ENCODE measurements at regions not wholly inside any gene's neighbourhood (a gene's known extent, or its start where the extent isn't known, plus 50 kb on each side); places are given as distances from the start of the nearest gene placed in this dataset.

DNA sequence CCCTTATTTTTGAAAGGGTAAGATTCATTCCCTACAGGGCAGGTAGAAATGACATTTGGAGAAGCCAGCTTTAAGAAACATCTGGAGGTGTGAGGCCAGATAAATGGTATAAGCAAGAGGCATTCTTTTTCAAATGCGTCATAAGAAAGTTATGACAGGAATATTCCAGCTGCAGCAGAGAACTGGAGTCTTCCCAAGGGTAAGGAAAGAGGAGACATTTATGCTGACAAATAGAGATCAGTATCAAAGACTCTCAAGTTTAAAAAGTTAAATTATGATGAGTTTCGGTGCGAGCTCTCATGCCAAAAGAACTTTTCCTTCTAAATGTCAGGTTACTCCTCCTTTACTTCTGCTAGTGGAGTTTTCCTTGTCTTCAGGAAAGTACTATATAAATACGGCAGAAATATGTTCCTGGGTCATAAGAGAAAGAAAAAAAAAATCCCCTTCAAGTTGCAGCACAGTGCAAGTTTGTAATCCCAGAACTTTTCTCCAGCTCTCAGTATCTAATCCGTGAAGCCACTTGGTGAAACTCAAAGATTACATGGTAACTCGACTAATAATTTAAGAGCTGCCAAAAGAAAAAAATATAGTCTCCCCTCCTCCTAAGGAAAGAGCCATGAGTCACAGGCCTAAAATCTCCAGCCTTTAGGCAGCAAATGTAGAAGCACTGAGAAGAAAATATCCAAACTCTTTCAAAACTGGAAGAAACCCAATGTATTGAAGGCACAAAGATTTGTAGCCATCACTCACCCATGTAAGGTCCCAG is 428.1 kb downstream of the MEIS1 start:
- H3K4me1 Mint-ChIP-seq, result no peaks in the 10 kb centered on the region
- H3K4me3 ChIP-seq (ENCODE audit: low read length), result no peak overlapping the region
- H3K9ac ChIP-seq (ENCODE audit: extremely low read depth, low read length, poor library complexity, severe bottlenecking), result no peak overlapping the region
- TF ChIP-seq, protein P1, sequence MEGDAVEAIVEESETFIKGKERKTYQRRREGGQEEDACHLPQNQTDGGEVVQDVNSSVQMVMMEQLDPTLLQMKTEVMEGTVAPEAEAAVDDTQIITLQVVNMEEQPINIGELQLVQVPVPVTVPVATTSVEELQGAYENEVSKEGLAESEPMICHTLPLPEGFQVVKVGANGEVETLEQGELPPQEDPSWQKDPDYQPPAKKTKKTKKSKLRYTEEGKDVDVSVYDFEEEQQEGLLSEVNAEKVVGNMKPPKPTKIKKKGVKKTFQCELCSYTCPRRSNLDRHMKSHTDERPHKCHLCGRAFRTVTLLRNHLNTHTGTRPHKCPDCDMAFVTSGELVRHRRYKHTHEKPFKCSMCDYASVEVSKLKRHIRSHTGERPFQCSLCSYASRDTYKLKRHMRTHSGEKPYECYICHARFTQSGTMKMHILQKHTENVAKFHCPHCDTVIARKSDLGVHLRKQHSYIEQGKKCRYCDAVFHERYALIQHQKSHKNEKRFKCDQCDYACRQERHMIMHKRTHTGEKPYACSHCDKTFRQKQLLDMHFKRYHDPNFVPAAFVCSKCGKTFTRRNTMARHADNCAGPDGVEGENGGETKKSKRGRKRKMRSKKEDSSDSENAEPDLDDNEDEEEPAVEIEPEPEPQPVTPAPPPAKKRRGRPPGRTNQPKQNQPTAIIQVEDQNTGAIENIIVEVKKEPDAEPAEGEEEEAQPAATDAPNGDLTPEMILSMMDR (conservative IDR thresholded peaks at IDR 0.05), result no peak
- no peak for DNase-seq
- no peaks in the 10 kb centered on the region for H3K27me3 ChIP-seq (ENCODE audit: control insufficient read depth, insufficient read depth, low read length, poor library complexity, severe bottlenecking)
- H3K27ac ChIP-seq (ENCODE audit: low read depth, low read length), result no peak overlapping the region
- H3K4me3 Mint-ChIP-seq, result no peak overlapping the region
- H3K4me1 ChIP-seq (ENCODE audit: control insufficient read depth, insufficient read depth, low read length), result no peaks in the 10 kb centered on the region
- no peaks in the 10 kb centered on the region for H3K9me3 ChIP-seq (ENCODE audit: control insufficient read depth, low read length)
- H3K36me3 Mint-ChIP-seq (ENCODE audit: low read depth), result no peaks in the 10 kb centered on the region
- peaks cover 13% of the 10 kb centered on the region for H3K27me3 Mint-ChIP-seq (ENCODE audit: insufficient read depth)
- H3K9me3 Mint-ChIP-seq, result no peaks in the 10 kb centered on the region
- no peak overlapping the region for H3K27ac Mint-ChIP-seq
- no peaks in the 10 kb centered on the region for H3K36me3 ChIP-seq (ENCODE audit: control insufficient read depth, insufficient read depth, low read length)
- WGBS, 2 experiments (ENCODE audit: insufficient coverage in 1 of 2, insufficient read length in 1 of 2), result 84 to 97% methylated on average over 3 to 6 of the region's 6 CpGs

DNA sequence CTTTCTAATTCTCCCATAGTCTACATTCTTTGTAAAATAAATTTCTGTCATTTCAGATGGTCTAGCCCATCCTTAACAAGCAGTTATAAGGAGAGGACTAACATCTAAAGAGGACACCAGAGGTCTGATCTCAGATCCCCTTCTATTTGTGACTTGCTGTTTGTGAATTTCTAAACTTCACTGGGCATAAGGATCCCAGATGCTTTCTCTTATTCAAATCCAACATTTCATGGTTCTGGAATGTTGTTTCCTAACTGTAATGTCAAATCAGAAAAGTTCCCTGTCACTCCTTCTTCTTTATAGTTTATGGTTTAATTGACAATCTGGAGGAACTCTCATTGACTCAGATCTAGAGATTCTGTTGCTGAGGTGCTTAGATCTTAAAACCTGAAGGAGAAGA is 430.2 kb downstream of the MEIS1 start:
- Histone ChIP-seq H3K9me3 (ENCODE audit: control insufficient read depth, low read length) (no peaks in the 10 kb centered on the region), H3K4me1 (ENCODE audit: control insufficient read depth, insufficient read depth, low read length) (no peaks in the 10 kb centered on the region), H3K4me3 (ENCODE audit: low read length) (no peak overlapping the region), H3K27ac (ENCODE audit: low read depth, low read length) (no peak overlapping the region), H3K9ac (ENCODE audit: extremely low read depth, low read length, poor library complexity, severe bottlenecking) (no peak overlapping the region), H3K36me3 (ENCODE audit: control insufficient read depth, insufficient read depth, low read length) (no peaks in the 10 kb centered on the region), H3K27me3 (ENCODE audit: control insufficient read depth, insufficient read depth, low read length, poor library complexity, severe bottlenecking) (no peaks in the 10 kb centered on the region)
- TF ChIP-seq, protein P1 (conservative IDR thresholded peaks at IDR 0.05), result no peak
- H3K36me3 Mint-ChIP-seq (ENCODE audit: low read depth), result no peaks in the 10 kb centered on the region
- no peak overlapping the region for H3K27ac Mint-ChIP-seq
- no peak for DNase-seq
- H3K4me3 Mint-ChIP-seq, result no peak overlapping the region
- H3K4me1 Mint-ChIP-seq, result no peaks in the 10 kb centered on the region
- H3K9me3 Mint-ChIP-seq, result no peaks in the 10 kb centered on the region
- peaks cover 14% of the 10 kb centered on the region for H3K27me3 Mint-ChIP-seq (ENCODE audit: insufficient read depth)

- H3K4me3 ChIP-seq (ENCODE audit: low read length), result no peak overlapping the region
- Mint-ChIP-seq H3K36me3 (ENCODE audit: low read depth) (no peaks in the 10 kb centered on the region), H3K9me3 (no peaks in the 10 kb centered on the region), H3K27me3 (ENCODE audit: insufficient read depth) (peaks cover 18% of the 10 kb centered on the region), H3K4me3 (no peak overlapping the region), H3K27ac (no peak overlapping the region), H3K4me1 (no peaks in the 10 kb centered on the region)
- H3K9me3 ChIP-seq (ENCODE audit: control insufficient read depth, low read length), result no peaks in the 10 kb centered on the region
- no peaks in the 10 kb centered on the region for H3K36me3 ChIP-seq (ENCODE audit: control insufficient read depth, insufficient read depth, low read length)
- H3K27me3 ChIP-seq (ENCODE audit: control insufficient read depth, insufficient read depth, low read length, poor library complexity, severe bottlenecking), result no peaks in the 10 kb centered on the region
- WGBS, 2 experiments (ENCODE audit: insufficient coverage in 1 of 2, insufficient read length in 1 of 2), result 83 to 90% methylated on average over 2 to 3 of the region's 3 CpGs
- H3K4me1 ChIP-seq (ENCODE audit: control insufficient read depth, insufficient read depth, low read length), result no peaks in the 10 kb centered on the region
- no peak overlapping the region for H3K9ac ChIP-seq (ENCODE audit: extremely low read depth, low read length, poor library complexity, severe bottlenecking)
- no peak for DNase-seq
- TF ChIP-seq, protein P1 (conservative IDR thresholded peaks at IDR 0.05), result no peak
- peak overlapping the region; percentile 15 for H3K27ac ChIP-seq (ENCODE audit: low read depth, low read length)
These were observed 431.6 kb downstream of the MEIS1 start for GRCh38 chr2:66866331-66867062.
